GM18505 (cell line): ENCODE measurements at regions not wholly inside any gene's neighbourhood (a gene's known extent, or its start where the extent isn't known, plus 50 kb on each side); places are given as distances from the start of the nearest gene placed in this dataset.

Experiments
- ATAC-seq: cut with Tn5 transposase; IDR thresholded peaks from one replicate; pipeline ENCODE4 v1.9.1; 2021; ENCODE audit not compliant: unreplicated experiment
- POLR2A ChIP-seq: IDR thresholded peaks from 4 replicates; pipeline ENCODE4 v1.6.1; 2011; ENCODE audit warnings: borderline replicate concordance; ENCODE audit not compliant: insufficient read depth, insufficient read length; ENCODE audit errors: extremely low read depth

DNA sequence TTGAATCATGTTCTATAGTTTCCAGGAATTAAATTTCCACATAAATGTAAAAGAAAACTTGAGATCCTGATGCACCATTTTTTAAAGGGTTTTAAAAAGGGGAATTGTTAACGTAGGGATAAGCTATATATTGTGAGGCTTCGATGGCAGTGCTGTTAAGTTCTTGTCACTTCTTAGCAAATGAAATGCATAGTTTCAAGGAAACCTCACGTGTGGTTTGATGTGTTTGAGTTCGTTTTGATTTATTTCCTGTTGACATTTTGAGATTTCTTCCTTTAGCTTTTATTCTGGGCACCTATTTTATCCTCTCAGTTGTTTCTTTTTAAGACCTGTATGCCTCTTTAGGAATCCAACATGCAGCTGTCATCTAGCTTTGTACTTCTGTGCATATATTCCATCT lies 301.0 kb downstream of the DOCK8 start:
- ATAC-seq: no peak
- no peak for TF ChIP-seq POLR2A

DNA sequence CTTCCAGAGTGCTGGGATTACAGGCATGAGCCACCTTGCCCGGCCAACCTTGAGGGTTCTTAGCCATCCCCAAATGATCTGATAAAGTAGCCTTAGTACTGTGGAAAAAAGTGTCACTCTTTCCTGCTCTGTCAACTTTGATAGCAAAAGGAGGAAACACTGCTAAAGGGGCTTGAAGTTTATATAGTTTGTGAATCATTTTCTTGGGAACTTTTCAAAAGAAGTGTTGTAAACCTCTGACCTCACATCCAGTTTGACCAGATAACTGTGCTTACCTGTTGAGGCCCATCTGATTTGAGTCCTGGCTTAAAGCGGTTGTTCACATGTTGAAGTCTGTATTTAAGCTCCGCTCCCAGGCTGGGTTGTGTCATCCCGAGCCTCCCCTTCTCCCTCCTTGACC lies 303.3 kb downstream of the DOCK8 start:
- no peak for ATAC-seq
- no peak for TF ChIP-seq POLR2A

- TF ChIP-seq POLR2A: no peak
- ATAC-seq: no peak
These were observed 303.9 kb downstream of the DOCK8 start for GRCh38 chr9:518540-518939.

DNA sequence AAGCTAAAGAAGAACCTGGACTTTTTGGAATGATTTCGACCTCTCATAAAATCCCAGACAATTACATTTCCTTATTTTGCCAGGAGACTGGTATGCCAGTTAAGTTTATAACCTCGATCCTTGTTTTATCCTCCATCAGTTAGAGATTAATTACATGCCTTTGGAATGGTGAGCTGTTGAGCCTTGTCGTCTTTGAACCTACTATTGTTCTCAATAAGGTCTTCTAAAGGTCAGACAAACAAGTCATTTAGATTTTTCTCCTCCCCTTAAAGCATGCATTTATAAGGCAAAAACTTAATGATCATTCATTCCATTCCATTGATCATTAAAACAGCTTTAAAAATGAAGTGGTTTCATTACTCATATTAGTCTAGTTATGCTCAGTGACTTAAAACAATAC lies 304.9 kb downstream of the DOCK8 start:
- TF ChIP-seq POLR2A: no peak
- ATAC-seq: no peak

DNA sequence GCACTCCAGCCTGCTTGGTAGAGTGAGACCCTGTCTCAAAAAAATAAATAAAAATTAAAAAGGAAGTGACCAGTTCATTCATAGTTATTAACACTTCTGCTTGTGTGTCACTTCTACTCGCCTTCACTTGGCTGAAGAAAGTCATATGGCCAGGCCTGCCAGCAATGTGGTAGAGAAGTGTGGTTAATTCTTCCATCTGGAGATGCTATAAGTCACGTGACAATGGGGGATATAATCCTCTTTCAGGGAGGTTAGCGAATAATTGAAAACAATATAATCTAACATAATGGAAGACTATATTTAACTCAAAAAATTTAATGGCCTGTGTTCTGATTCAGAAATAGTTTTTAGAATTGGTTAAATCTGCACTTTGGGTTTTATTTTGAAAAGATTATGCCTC lies 305.6 kb downstream of the DOCK8 start:
- no peak for TF ChIP-seq POLR2A
- ATAC-seq: no peak

DNA sequence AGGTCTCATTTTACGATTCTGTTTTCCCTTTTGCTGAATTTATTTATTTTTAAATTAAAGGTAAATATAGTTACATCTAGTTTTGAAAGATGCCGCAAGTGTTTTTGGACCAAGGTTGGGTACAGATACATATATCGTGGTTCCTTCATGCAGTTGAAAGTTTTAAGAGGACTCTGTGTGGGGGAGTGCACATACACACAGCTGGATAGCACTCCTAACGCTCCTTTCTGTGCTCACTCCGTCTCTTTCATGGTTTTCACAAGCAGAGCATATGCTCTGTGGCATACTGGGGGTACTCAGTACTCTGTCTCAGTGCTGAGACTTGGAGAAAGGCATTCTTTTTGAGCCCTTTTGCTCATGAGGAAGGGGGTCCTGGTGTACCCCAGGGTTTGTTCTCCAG lies 307.5 kb downstream of the DOCK8 start:
- no peak for ATAC-seq
- TF ChIP-seq POLR2A: no peak

- TF ChIP-seq POLR2A: no peak
- no peak for ATAC-seq
These were observed 308.0 kb downstream of the DOCK8 start for GRCh38 chr9:522658-523057.

DNA sequence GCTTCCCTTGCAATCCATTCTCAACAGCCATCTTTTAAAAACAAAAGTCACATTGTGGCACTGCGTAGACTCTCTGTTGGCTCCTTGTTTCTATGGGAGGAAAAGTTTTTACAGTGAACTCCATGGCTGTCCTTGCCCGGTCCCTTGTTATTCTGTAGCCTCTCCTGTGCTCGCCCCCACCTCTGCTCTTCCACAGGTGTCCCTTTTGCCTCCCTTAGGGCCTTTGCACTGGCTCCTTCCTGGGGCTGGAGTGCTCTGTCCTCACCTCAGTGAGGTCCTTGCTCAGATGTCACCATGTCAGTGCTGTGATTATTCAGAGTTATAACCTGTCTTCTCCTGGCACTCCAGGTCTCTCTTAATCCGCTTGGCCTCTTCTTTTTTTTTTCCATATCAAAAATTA lies 308.8 kb downstream of the DOCK8 start:
- no peak for TF ChIP-seq POLR2A
- ATAC-seq: no peak

DNA sequence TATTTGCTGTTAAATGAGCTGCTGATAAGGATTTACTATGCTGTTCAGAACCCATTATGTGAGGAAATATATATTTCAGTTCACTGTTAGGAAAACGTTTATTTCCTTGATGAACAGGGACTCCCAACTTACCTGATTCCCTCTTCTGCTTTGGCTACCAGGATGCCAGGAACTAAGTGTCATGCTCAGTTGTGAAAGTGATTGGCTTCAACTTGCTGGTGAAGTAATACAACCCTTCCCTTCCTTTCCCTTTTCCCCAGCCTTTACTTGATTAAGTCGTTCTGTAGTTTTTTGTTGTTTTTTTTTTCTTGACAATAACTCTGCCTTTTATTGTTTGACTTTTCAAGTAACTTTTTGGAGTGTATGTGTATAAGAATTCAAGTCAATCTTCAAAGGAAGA lies 309.3 kb downstream of the DOCK8 start:
- no peak for TF ChIP-seq POLR2A
- no peak for ATAC-seq

- no peak for TF ChIP-seq POLR2A
- ATAC-seq: no peak
These were observed 312.4 kb downstream of the DOCK8 start for GRCh38 chr9:526904-527591.

DNA sequence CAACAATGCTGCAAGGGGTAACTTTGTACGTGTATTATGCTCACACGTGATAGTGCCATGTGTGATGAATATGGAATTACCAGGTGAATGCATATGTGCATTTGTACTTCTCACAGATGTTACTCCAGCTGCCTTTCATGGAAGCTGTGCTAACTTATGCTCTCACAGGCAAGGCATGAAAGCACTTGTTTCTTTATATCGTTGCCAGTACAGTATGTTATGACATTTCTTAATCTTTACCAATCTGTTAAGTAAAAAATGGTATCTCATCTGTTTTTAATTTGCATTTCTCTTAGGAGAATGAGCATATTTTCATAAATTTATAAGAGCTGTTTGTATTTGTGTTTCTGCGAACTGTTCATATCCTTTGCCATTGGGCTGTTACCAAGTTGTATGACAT lies 311.8 kb upstream of the DMRT1 start:
- no peak for ATAC-seq
- no peak for TF ChIP-seq POLR2A

- no peak for ATAC-seq
- TF ChIP-seq POLR2A: no peak
These were observed 310.8 kb upstream of the DMRT1 start for GRCh38 chr9:530681-531080.

DNA sequence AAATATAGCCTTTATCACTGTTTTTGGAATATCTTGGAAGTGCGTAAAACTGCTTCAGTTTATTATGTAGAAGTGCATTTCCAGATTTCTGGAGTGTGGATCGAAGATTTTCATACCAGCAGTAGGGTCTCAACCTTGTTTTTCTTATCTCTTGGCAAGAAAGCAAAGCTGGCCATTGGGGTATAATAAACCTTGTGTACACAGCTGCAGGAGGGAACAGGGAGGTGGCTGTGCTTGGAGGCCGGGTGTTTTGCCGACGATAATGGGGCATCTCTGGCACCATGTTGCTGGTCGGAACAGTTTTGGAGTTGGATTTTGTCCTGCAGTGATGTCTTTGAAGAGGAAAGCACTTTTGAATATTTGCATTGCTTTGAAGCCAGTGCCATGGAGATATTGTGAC lies 308.8 kb upstream of the DMRT1 start:
- no peak for TF ChIP-seq POLR2A
- no peak for ATAC-seq

DNA sequence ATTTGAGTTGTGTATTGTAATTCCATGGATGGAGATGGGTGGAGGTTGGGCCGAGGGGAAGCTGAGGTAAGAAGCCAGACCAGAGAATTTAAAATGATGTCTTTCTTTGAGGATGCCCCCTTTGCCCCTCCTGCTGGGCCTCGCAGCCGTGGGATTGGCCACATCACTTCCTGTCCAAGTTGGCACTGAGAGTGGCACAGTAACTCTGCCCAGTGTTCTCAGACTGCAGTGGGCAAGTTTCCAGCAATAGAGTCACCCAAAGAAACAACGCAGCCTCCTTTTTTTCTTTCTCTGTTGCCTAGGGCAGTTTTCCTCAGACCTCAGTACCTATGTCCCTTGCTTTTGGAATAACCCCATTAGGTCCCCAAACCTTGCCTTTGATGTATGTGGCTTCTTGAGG lies 306.6 kb upstream of the DMRT1 start:
- no peak for TF ChIP-seq POLR2A
- ATAC-seq: no peak

DNA sequence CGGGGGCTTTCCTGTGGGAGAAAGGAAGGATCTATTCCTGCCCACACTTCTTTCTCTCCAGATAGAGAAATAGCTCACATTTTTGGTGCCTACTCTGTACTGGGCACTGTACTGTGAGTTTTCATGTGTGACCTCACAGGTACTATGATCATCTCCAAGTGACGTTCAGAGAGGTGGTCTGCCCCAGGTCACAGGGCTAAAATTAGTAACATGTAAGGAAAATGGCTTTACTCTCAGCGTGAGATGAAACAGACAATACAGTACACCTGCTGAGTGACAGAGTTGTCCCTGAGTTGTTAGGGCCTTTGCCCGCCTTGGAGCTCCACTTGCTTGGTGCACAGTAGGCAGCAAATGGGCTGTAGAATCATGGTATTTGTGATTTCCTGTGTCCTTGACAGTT lies 306.1 kb upstream of the DMRT1 start:
- TF ChIP-seq POLR2A: no peak
- no peak for ATAC-seq

GRCh38 chr9:536597-537511 lies 304.6 kb upstream of the DMRT1 start:
- no peak for ATAC-seq

More at GRCh38 chr9:536597-537511, 304.6 kb upstream of the DMRT1 start:
- TF ChIP-seq POLR2A: no peak
